HG03196 (cell line): ENCODE measurements at regions not wholly inside any gene's neighbourhood (a gene's known extent, or its start where the extent isn't known, plus 50 kb on each side); places are given as distances from the start of the nearest gene placed in this dataset.
A peak's percentile ranks its signal among the peaks of the same experiment; 100 is the strongest.

ENCODE experiments used
- ATAC-seq: cut with Tn5 transposase; IDR thresholded peaks from one replicate; pipeline ENCODE4 v1.9.1; 2021; ENCODE audit not compliant: unreplicated experiment

DNA sequence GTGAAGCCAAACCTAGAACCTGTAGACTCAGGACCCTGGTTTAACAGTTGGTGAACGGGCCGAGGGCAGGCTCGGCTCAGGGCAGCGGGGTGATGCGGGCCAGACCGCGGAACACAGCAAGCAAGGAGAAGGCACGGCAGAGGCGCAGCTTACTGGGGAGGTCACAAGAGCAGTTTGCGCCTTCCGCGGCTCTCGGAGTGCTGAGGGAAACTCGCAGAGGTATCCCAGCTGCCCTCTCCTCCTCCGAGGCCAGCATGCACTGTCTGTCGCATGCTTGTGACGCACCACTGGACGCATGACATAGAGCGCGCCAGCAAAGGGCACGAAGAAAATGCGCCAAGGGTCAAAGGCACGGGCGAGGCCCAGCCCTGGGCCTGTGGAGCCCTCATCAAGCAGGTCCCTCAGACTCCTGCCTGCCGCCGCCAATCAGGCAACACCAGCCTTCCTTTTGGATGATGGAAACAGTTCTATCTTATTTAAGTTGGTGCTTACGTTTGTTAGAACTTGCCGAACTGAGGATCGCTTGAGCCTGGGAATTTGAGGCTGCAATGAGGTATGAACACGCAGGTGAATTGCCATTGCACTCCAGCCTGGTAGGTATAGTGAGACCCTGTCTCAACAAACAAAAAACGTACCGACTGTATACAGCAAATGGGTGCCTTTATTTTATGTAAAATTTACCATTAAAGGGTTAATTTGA, 574.3 kb upstream of the GHITM start:
- ATAC-seq: no peak

DNA sequence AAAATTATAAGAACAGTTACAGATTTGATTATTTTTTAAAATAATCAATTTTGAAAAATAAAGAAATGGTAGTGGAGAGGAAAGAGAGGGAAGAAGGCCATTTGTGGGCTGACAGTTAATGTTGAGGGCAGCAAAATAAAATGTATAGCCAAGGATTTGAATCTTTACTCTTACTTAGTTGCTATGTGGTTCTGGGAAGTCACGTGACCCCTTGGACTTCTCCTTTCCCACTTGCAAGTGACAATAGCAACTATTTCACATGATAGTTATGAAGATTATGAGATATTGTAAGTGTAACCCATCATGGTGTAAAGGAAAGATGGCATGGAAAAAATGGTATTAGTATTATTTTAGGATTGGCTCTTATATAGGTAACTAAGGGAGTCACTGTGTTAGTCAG, 567.3 kb upstream of the GHITM start:
- ATAC-seq: no peak

DNA sequence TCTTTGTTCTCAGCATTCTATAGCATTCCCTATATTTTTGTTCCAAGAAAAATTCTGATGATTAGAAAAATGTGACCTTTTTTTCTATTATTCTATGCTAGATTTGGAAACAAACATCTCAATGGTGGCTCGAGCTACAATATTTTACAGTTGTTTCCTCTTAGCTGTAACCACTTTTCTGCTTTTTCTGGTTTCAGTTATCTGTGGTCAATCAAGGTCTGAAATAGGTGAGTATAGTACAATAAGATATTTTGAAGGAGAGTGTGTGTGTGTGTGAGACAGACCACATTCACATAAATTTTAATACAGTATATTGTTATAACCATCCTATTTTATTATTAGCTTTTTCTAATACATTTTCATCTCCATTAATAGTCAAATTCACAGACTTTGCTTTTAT, 564.5 kb upstream of the GHITM start:
- no peak for ATAC-seq

DNA sequence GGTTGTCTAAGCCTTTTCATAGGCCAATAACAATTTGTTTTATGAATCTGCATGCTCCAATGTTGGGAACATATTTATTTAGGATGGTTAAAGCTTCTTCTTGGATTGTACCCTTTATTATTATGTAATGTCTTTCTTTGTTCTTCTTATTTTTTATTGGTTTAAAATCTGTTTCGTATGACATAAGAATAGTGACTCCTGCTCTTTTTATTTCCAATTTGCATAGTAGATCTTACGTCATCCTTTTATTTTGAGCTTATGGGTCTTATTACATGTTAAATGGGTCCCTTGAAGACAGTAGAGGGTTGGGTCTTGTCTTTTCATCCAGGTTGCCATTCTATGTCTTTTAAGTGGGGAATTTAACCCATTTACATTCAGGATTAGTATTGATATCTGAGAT, 561.9 kb upstream of the GHITM start:
- ATAC-seq: no peak

DNA sequence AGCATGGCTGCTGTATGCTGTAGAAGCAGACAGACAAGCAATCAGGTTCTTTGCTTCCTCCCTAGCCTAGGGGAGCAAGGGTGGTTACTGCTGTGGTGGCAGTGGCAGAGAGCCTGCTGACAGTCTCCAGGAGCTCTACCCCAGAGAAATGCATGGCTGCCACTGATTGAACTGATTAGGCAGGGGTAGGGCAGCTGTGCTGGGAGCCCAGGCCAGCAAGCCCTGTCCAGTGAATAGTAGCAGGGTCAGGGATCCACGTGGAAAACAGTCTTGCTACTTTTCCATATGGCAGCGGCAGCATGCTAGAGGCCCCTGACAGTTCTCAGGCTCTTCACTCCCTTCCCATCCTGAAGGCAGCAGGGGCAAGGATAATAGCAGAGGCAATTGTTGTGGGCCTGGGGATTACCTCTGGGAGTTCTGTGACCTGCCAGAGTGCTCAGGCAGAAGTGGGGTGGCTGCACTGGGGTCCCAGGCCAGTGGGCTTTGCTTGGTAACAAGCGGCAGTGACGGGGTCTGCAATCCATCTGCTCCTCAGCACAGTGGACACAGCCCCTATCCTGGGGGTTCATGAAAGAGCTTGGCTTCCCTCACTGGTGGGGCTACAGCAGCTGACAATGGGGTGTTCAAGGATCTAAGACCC, 558.8 kb upstream of the GHITM start:
- no peak for ATAC-seq

DNA sequence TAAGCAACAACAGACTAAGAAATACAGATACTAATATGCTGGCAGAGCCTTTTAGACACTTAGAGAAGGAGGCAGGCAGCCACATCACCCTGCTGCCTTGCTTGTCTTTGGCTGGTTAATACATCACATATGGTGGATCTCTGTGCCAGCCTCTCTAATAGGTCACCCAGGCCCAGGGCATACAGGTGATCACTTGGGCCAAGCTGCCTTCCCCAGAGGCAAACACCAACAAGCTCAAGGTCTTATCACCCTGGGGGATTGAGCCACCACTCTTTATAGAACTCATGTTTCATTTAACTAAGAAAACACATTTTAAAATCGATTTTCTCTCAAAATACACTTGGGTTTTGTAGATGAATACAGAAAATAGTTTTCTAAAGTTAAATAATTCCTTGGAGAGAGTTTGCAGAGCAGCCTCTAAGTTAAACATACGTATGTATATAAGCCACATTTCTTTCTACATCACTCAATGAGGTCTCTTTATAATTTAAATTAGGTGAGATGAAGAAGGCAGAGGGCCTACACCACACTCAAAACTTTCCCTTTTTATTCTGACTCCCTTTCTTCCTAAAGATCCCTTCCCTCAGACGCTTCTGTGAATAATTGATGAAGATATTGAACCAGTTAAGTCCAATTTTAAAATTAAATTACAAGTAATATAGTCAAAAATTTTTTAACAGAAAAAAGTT, 556.8 kb upstream of the GHITM start:
- no peak for ATAC-seq

DNA sequence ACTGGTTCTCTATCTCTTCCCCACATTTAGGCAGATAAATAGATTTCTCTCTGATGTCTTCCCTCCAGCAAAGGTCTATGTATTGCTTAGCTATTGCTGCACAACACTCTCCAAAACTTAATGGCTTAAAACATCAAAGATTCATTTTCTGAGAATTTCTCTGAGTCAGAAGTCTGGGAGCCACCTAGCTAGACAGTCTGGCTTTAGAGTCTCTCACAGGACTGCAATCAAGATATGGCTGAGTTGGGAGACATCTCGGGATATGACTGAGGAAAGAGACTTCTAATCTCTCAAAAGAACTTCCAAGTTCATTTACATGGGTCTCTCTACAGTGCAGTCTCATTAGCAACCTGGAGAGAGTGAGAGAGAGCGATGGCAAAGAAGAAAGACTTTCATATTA, 553.6 kb upstream of the GHITM start:
- ATAC-seq: no peak

DNA sequence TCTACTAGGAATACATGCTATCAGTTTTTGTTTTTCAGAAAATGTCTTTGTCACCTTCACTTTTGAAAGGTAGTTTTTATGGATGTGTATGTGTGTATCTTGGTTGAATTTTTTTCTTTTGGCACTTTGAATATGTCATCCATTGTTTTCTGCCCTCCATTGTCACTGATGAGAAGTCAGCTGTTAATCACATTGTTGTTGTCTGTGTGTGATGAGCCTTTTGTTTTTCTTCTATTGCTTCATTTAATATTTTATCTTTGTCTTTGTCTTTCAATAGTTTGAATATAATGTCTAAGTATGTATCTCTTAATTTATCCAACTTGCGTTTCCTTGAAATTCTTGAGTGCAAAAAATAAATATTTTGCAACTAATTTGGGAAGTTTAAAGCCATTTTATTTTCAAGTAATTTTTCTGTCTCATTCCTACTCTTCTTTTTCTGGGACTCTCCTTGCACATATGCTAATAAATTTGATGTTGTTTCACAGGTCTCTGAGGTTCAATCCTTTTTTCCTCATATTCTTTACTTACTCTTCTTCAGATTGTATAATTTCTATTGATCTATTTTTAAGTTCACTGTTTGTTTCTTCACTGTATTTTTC, 546.9 kb upstream of the GHITM start:
- ATAC-seq: no peak

DNA sequence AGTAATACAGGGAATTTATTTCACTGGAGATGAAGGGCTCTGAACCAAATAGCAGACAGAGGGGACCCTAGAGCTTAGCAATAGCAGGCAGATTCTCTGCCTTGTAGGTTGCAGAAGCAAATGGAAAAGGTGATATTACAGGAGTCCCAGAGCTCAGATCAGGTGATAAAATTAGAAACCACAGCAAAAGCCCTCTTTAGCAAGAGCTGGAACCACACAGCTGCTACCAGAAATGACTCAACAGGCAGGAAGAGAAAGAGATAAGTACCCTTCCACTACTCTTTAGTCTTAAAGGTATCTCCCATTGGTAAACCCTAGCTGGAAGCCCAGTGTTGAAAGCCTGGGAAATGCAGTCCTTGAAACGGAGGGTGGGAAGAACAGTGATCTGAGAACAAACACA, 535.6 kb upstream of the GHITM start:
- peak; percentile 99 for ATAC-seq

DNA sequence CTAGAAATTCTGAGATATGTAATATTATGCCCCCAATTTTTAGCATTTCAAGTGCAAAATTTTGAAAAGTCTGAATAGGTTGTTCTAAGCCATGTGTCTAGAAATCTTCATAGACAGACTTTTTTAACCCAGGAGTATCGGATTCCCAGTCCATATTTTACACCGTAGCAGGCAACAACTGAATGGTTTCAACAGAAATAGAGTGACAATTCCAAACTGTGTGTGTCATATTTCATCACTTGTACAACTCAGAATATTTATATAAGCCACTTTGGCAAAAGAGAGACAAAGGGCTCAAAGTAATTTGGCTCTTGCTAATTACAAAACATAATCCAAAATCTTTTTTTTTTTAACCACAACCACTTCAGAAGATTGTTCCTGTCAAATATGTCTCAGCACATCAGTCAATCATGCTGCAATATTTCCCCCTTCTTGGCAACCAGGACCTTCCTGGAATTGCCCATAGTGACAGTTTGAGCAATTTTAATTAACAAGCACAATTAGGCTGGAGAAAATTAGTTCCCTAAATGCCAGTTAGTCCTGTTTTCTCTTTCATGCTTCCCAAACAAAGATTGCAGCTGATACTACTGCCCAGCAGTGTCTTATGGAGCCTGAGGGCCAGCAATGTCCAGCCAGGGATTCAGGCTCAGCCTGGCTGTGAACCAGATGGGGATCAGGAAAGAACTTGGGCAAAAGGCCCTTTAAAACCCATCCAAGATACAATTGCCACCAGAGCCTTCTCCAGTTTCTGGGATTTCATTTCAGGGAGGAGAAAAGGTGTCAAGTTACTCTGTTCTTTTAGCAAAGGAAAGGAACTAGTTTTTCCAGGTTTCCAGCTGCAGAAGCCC, 533.3 kb upstream of the GHITM start:
- no peak for ATAC-seq

DNA sequence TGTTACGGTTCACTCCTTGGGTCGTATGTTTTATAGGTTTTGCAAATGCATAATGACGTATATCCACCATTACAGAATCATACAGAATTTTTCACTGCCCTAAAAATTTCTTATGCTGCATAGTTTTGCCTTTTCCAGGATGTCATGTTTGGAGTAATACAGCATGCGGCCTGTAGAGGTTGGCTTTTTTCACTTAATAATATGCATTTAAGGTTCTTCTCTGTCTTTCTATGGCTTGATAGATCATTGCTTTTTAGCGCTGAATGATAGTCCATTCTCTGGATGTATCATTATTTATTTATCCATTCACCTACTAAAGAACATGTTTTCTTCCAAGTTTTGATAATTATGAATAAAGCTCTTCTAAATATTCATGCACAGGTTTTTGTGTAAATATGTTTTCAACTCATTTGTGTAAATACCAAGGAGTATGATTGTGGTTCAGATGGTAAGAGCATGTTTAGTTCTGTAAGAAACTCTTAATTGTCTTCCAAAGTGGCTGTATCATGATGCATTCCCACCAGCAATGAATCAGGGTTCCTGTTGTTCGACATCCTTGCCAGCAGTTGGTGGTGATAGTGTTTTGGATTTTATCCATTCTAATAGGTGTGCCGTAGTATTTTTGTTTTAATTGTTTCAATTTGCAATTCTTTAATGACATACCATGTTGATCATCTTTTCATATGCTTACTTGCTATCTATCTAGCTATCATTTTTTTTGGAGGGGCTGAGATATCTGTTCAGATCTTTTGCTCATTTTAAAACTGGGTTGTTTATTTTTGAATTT, 531.2 kb upstream of the GHITM start:
- no peak for ATAC-seq

DNA sequence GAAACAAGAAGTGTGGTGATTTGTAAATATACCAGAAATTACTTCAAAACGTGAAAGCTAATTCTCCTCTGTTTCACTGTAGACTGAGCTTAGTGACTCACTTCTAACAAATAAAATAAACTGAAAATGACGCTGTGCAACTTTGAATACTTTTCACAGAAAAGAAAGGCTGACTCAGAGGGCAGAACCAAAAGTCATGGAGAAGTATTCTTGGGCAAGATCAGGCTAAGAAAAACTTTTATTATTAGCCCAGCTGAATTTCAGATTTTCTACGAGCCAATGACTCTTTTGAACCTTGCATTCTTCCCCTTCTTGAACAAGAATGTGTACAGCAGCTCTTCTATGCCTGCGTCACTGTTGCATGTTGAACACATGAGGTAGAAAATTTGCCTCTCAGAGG, 527.3 kb upstream of the GHITM start:
- no peak for ATAC-seq

DNA sequence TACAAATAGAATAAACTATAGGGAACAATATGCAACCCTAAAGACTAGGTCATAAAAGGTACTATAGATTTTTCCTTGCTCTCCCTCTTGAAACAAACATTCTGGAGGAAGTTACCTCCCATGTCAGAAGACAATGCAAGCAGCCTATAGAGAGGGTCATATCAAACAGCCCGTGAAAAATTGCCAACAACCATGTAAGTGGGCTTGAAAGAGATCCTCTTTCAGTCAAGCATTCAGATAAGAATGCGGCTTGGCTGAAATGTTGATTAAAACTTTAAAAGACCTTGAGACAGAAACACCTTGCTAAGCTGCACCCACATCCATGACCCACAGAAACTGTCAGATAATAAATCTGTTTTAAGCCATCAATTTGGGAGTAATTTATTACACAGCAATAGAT, 526.6 kb upstream of the GHITM start:
- no peak for ATAC-seq

DNA sequence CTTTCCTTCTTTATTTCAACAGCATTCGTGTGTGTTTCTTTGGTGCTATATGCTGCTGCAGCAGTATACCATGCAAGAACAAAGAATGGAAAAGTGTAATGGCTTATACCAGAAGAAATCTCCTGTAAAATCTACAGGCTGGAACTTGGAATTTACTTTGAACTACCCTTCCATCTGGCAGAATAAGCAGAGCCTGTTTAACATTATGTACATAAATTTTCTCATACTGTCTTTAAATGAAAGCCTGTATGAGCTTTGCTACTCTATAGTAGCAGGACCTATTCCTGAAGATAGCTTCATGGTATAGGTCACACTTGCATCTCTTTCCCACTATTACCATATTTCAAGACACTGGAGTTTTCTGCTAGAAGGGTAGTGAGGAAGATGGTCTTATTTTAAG, 522.1 kb upstream of the GHITM start:
- no peak for ATAC-seq

DNA sequence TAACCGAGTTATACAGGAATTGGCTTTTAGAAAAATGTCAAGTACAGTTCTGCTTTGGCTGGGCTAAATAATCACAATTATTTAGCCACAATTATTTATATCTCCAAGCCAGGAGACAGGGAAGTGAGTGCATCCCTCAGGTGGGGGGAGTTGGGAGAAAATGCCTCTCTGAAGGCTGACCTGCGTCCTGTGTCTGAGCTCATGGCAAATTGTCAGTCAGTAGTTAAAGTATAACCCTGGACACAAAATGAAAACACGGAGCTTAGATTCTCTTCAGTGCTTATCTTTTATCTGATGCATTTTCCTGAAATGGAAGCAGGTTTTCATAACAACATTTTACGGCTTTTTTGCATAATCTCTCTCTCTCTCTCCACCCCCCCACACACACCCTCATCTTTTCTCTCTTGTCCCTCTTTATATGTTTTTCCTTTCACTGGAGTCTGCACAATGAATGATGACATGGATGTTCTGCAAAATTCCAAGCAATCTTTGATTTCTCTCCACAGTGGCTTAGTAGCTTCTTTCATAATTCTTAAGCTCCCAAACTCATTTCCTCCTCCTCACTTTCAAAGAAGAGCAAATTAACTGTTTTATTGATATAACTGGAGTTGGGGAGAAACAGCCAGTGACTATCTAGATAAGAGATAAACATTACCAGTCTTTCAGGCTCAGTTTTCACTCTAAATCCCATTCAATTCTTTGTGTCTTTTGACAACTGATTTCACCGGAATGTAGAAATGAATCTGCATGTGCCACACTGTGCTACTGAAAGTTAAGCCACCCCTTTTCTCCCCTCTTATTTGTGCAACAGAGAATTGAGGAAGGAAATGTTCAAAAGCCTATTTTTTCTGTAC, 521.4 kb upstream of the GHITM start:
- ATAC-seq: no peak

DNA sequence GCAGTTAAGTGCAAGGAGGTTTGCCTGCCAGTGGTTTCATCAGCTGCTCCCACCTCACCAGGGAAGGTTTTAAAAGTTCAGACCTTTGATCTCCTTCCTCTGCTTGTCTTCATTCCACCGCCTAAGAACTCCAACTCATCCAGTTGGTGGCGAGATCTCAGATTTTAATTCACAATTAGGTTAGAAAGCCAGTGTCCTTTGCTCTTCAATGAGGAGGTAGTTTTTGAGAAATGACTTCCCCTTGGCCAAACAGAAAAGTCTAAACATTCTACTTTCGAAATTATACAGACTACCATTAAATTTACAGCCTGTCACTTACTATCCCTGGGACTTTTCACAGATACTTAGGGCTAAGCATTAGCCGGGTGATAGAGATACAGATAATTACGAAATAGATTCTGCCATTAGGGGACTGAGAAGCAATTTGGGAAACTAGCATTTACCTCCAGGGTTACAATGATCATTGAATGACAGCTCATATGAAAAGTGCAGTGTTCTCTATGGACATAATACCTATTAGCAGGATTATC, 513.4 kb upstream of the GHITM start:
- no peak for ATAC-seq

DNA sequence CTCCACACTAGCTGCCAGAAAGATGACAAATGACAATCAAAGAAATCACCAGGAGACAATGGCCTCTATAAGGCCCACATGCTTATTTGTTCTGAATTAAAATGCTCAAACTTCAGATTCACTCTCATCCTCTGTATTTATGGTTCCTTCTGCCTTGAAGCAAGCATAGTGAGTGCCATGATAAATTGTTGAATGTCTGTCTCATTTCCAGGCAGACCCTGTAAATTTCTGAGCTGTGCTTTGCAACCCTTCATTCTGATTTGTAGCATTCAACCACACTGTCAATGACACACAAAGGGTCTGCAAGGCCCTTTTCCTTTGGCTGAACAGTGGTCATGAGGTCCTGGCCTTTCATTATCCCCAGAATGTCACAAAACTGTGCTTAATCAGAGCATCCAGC, 506.6 kb upstream of the GHITM start:
- ATAC-seq: no peak

DNA sequence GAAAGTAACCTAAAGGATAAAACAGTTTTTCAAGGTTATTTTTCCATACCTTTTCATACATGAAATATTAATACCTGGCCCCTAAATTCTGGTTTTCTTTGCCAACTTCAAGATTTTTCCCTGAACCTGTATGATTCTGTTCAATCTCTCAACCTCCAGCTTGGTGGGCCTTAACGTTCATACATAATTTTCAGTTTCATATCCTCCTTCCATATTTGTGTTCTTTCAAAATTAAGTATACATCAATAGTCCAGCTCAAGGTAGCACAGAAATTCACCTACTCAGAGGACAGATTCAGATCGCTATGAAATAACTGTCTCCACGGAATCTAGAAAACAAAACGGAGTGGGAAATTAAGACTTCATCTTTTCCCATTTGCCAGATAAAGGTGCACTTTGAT, 505.8 kb upstream of the GHITM start:
- ATAC-seq: no peak

DNA sequence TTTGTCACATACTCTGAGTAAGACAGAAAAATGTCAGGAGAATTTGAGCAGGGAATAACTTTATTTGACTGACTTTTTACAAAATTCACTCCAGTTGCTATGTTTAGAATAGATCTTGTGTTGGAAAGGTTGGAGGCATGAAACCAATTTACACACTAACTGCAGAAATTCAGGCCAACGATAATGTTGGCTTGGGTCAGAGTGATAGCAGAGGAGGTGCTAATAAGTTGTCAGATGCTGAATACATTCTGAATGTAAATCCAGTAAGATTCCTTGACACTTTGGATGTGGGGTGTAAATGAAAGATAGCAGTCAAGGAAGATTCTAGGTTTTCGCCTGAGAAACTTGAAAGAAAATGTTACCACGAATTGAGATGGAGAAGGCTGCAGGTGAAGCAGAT, 502.5 kb upstream of the GHITM start:
- no peak for ATAC-seq
